Nephron progenitor cell (in vitro differentiated cells): ENCODE measurements at regions not wholly inside any gene's neighbourhood (a gene's known extent, or its start where the extent isn't known, plus 50 kb on each side); places are given as distances from the start of the nearest gene placed in this dataset.

Experiments used
- DNase-seq: peaks from one replicate; pipeline ENCODE4 v3.0.0; 2021
- H3K27ac Mint-ChIP-seq: 2 replicates; pipeline ENCODE4 v1.8.0; 2021; ENCODE audit warnings: mild to moderate bottlenecking, moderate library complexity, mixed read lengths
- H3K27me3 Mint-ChIP-seq: 2 replicates; pipeline ENCODE4 v1.8.0; 2021; ENCODE audit warnings: mild to moderate bottlenecking, low read depth, mixed read lengths; ENCODE audit not compliant: poor library complexity
- H3K36me3 Mint-ChIP-seq: 2 replicates; pipeline ENCODE4 v1.8.0; 2021; ENCODE audit warnings: low read depth, mixed read lengths
- H3K4me1 Mint-ChIP-seq: 2 replicates; pipeline ENCODE4 v1.8.0; 2021; ENCODE audit warnings: mixed read lengths
- H3K4me3 Mint-ChIP-seq: 2 replicates; pipeline ENCODE4 v1.8.0; 2021; ENCODE audit warnings: mild to moderate bottlenecking, moderate library complexity, mixed read lengths
- H3K9me3 Mint-ChIP-seq: 2 replicates; pipeline ENCODE4 v1.8.0; 2021; ENCODE audit warnings: mild to moderate bottlenecking, moderate library complexity, mixed read lengths
- CTCF ChIP-seq: fragments of 200-600 bp; sonication (generic); IDR thresholded peaks from 2 replicates; pipeline ENCODE4 v1.5.0; 2021; ENCODE audit warnings: antibody characterized with exemption

GRCh38 chr6:79330704-79331103 is 96.2 kb upstream of the HMGN3 start:
- H3K27me3 Mint-ChIP-seq = no peaks in the 10 kb centered on the region
- H3K4me3 Mint-ChIP-seq = no peak overlapping the region
- no peak for TF ChIP-seq CTCF

GRCh38 chr6:79313254-79313653 is 78.8 kb upstream of the HMGN3 start:
- H3K36me3 Mint-ChIP-seq = no peaks in the 10 kb centered on the region

More at GRCh38 chr6:79330704-79331103, 96.2 kb upstream of the HMGN3 start:
- Mint-ChIP-seq H3K4me1 (no peaks in the 10 kb centered on the region), H3K36me3 (no peaks in the 10 kb centered on the region), H3K27ac (no peak overlapping the region), H3K9me3 (peaks cover 13% of the 10 kb centered on the region)
- no peak for DNase-seq

GRCh38 chr6:79307321-79308036 is 73.0 kb upstream of the HMGN3 start:
- H3K4me3 Mint-ChIP-seq = no peak overlapping the region
- no peaks in the 10 kb centered on the region for H3K36me3 Mint-ChIP-seq
- H3K9me3 Mint-ChIP-seq = no peaks in the 10 kb centered on the region
- no peak for DNase-seq
- H3K4me1 Mint-ChIP-seq = no peaks in the 10 kb centered on the region
- H3K27ac Mint-ChIP-seq = no peak overlapping the region
- no peaks in the 10 kb centered on the region for H3K27me3 Mint-ChIP-seq
- TF ChIP-seq CTCF = no peak

More at GRCh38 chr6:79313254-79313653, 78.8 kb upstream of the HMGN3 start:
- Mint-ChIP-seq H3K4me3 (no peak overlapping the region), H3K27me3 (no peaks in the 10 kb centered on the region), H3K9me3 (no peaks in the 10 kb centered on the region), H3K27ac (no peak overlapping the region), H3K4me1 (no peaks in the 10 kb centered on the region)
- no peak for DNase-seq
- no peak for TF ChIP-seq CTCF

GRCh38 chr6:79305020-79305419 is 70.5 kb upstream of the HMGN3 start:
- Mint-ChIP-seq H3K27ac (no peak overlapping the region), H3K4me1 (no peaks in the 10 kb centered on the region), H3K9me3 (no peaks in the 10 kb centered on the region), H3K4me3 (no peak overlapping the region), H3K36me3 (no peaks in the 10 kb centered on the region), H3K27me3 (peaks cover 3% of the 10 kb centered on the region)
- DNase-seq = no peak
- TF ChIP-seq CTCF = no peak

GRCh38 chr6:79302341-79302740 is 67.9 kb upstream of the HMGN3 start:
- Mint-ChIP-seq H3K36me3 (no peaks in the 10 kb centered on the region), H3K4me3 (no peak overlapping the region), H3K9me3 (no peaks in the 10 kb centered on the region), H3K27me3 (peaks cover 3% of the 10 kb centered on the region), H3K27ac (no peak overlapping the region), H3K4me1 (no peaks in the 10 kb centered on the region)
- no peak for TF ChIP-seq CTCF
- no peak for DNase-seq

GRCh38 chr6:79301290-79301689 is 66.8 kb upstream of the HMGN3 start:
- H3K27ac Mint-ChIP-seq = no peak overlapping the region
- H3K4me3 Mint-ChIP-seq = no peak overlapping the region
- H3K4me1 Mint-ChIP-seq = no peaks in the 10 kb centered on the region
- TF ChIP-seq CTCF = no peak
- no peak for DNase-seq
- no peaks in the 10 kb centered on the region for H3K9me3 Mint-ChIP-seq
- H3K36me3 Mint-ChIP-seq = no peaks in the 10 kb centered on the region
- peaks cover 6% of the 10 kb centered on the region for H3K27me3 Mint-ChIP-seq
